ENCODE measurements at regions not wholly inside any gene's neighbourhood (a gene's known extent, or its start where the extent isn't known, plus 50 kb on each side); places are given as distances from the start of the nearest gene placed in this dataset.

DNA sequence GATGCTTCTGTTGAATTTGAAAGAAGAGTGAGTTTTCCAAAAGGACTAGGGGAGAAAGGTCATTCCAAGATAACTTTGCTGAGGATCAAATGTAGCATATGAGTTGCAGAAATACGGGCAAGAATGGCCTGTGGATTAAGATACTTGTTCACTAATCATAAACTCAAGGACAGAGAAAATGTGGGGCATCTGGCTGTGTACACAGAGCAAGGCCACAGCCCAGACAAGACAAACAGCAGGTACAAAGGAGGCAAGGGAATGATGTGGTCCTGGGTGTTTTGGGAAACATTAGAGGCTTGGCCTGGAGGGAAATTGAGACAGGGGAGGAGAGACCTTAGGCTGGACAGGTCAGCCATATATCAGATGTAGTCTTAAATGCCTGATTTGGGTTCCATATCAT is 254.8 kb downstream of the TTC32 start:
- no peaks in the 10 kb centered on the region for H3K9me3 ChIP-seq (ENCODE audit: control insufficient read depth in 2 of 2, insufficient read depth in 1 of 2, low read depth in 1 of 2, low read length in 1 of 2)
- no peak overlapping the region for H3K4me3 ChIP-seq (ENCODE audit: low read depth in 1 of 3, low read length in 3 of 3)
- 15 to 50% (median 22%) methylated on average over 1 of the region's 1 CpG for WGBS, 3 donors
- peaks cover 0 to 3% (median 0%) of the 10 kb centered on the region in 3 donors for H3K27me3 ChIP-seq (ENCODE audit: control insufficient read depth in 3 of 3, insufficient read depth in 3 of 3, low read length in 3 of 3)
- no peak for DNase-seq
- no peak overlapping the region for H3K27ac ChIP-seq (ENCODE audit: low read depth in 1 of 3, low read length in 2 of 3)
- no peaks in the 10 kb centered on the region for H3K4me1 ChIP-seq (ENCODE audit: control insufficient read depth in 3 of 3, insufficient read depth in 2 of 3, low read depth in 1 of 3, low read length in 2 of 3)
- no peak for FAIRE-seq
- H3K36me3 ChIP-seq (ENCODE audit: control insufficient read depth in 3 of 3, insufficient read depth in 2 of 3, low read depth in 1 of 3, low read length in 3 of 3) = no peaks in the 10 kb centered on the region

DNA sequence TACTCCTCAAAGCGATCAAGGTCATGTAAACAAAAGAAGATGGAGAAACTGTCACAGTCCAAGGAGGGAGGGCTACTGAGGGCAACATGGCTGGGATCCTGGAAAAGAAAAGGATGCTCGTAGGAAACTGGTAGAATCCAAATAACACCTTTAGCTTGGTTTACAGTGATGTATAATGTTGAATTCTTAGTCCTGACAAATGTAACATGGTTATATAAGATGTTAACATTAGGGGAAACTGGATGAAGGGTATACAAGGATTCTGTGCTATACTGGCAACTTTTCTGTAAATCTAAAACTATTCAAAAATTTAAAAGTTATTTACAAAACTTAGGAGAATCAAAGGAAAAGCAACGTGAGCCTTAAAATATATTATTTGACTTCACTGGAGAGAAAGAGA is 257.0 kb downstream of the TTC32 start:
- Histone ChIP-seq H3K27ac (ENCODE audit: low read depth in 1 of 3, low read length in 2 of 3) (no peak overlapping the region), H3K4me1 (ENCODE audit: control insufficient read depth in 3 of 3, insufficient read depth in 2 of 3, low read depth in 1 of 3, low read length in 2 of 3) (no peaks in the 10 kb centered on the region), H3K27me3 (ENCODE audit: control insufficient read depth in 3 of 3, insufficient read depth in 3 of 3, low read length in 3 of 3) (peaks cover 0 to under 1% (median 0%) of the 10 kb centered on the region in 3 donors), H3K36me3 (ENCODE audit: control insufficient read depth in 3 of 3, insufficient read depth in 2 of 3, low read depth in 1 of 3, low read length in 3 of 3) (no peaks in the 10 kb centered on the region), H3K4me3 (ENCODE audit: low read depth in 1 of 3, low read length in 3 of 3) (no peak overlapping the region), H3K9me3 (ENCODE audit: control insufficient read depth in 2 of 2, insufficient read depth in 1 of 2, low read depth in 1 of 2, low read length in 1 of 2) (no peaks in the 10 kb centered on the region)
- DNase-seq = no peak
- FAIRE-seq = no peak
- 75 to 86% (median 80%) methylated on average over 3 of the region's 3 CpGs for WGBS, 3 donors

- no peaks in the 10 kb centered on the region for H3K36me3 ChIP-seq (ENCODE audit: control insufficient read depth in 3 of 3, insufficient read depth in 2 of 3, low read depth in 1 of 3, low read length in 3 of 3)
- H3K4me3 ChIP-seq (ENCODE audit: low read depth in 1 of 3, low read length in 3 of 3) = no peak overlapping the region
- no peaks in the 10 kb centered on the region for H3K9me3 ChIP-seq (ENCODE audit: control insufficient read depth in 2 of 2, insufficient read depth in 1 of 2, low read depth in 1 of 2, low read length in 1 of 2)
- FAIRE-seq = no peak
- no peak overlapping the region for H3K27ac ChIP-seq (ENCODE audit: low read depth in 1 of 3, low read length in 2 of 3)
- no peak for DNase-seq
- 69 to 74% (median 72%) methylated on average over 3 of the region's 3 CpGs for WGBS, 3 donors
- H3K27me3 ChIP-seq (ENCODE audit: control insufficient read depth in 3 of 3, insufficient read depth in 3 of 3, low read length in 3 of 3) = no peaks in the 10 kb centered on the region
- no peaks in the 10 kb centered on the region for H3K4me1 ChIP-seq (ENCODE audit: control insufficient read depth in 3 of 3, insufficient read depth in 2 of 3, low read depth in 1 of 3, low read length in 2 of 3)
These were observed 258.7 kb downstream of the TTC32 start for GRCh38 chr2:19643117-19643518.

DNA sequence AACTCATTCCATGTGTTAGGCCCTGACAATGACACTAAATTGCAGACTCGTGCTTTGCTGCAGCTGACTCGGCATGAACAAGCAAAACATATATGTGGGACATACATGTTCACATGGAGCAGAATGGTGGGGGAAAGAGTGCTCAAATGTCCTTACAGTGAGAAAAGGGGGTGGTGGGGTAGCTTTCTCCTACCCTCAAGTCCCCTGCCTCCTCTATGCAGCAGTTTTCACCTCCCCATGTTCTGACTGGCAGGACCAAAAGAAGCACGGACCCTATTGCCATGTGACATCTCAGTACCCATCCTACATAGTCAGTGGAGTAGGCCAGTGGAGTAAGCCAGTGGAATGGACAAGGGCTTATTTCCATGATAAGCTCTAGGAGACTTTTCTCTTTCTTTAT is 259.3 kb downstream of the TTC32 start:
- Histone ChIP-seq H3K4me3 (ENCODE audit: low read depth in 1 of 3, low read length in 3 of 3) (no peak overlapping the region), H3K4me1 (ENCODE audit: control insufficient read depth in 3 of 3, insufficient read depth in 2 of 3, low read depth in 1 of 3, low read length in 2 of 3) (no peaks in the 10 kb centered on the region), H3K27ac (ENCODE audit: low read depth in 1 of 3, low read length in 2 of 3) (no peak overlapping the region), H3K27me3 (ENCODE audit: control insufficient read depth in 3 of 3, insufficient read depth in 3 of 3, low read length in 3 of 3) (no peaks in the 10 kb centered on the region), H3K36me3 (ENCODE audit: control insufficient read depth in 3 of 3, insufficient read depth in 2 of 3, low read depth in 1 of 3, low read length in 3 of 3) (no peaks in the 10 kb centered on the region), H3K9me3 (ENCODE audit: control insufficient read depth in 2 of 2, insufficient read depth in 1 of 2, low read depth in 1 of 2, low read length in 1 of 2) (no peaks in the 10 kb centered on the region)
- no peak for FAIRE-seq
- no peak for DNase-seq
- 83 to 93% (median 87%) methylated on average over 3 of the region's 3 CpGs for WGBS, 3 donors

GRCh38 chr2:19635951-19636510 is 265.8 kb downstream of the TTC32 start:
- H3K9me3 ChIP-seq (ENCODE audit: control insufficient read depth in 2 of 2, insufficient read depth in 1 of 2, low read depth in 1 of 2, low read length in 1 of 2) = no peaks in the 10 kb centered on the region
- 76 to 87% (median 79%) methylated on average over 8 of the region's 8 CpGs for WGBS, 3 donors
- H3K27me3 ChIP-seq (ENCODE audit: control insufficient read depth in 3 of 3, insufficient read depth in 3 of 3, low read length in 3 of 3) = no peaks in the 10 kb centered on the region
- no peaks in the 10 kb centered on the region for H3K4me1 ChIP-seq (ENCODE audit: control insufficient read depth in 3 of 3, insufficient read depth in 2 of 3, low read depth in 1 of 3, low read length in 2 of 3)
- FAIRE-seq = no peak
- no peak for DNase-seq
- no peaks in the 10 kb centered on the region for H3K36me3 ChIP-seq (ENCODE audit: control insufficient read depth in 3 of 3, insufficient read depth in 2 of 3, low read depth in 1 of 3, low read length in 3 of 3)
- no peak overlapping the region for H3K4me3 ChIP-seq (ENCODE audit: low read depth in 1 of 3, low read length in 3 of 3)
- no peak overlapping the region for H3K27ac ChIP-seq (ENCODE audit: low read depth in 1 of 3, low read length in 2 of 3)

- FAIRE-seq (no peak), DNase-seq (no peak)
- no peak overlapping the region for H3K27ac ChIP-seq (ENCODE audit: low read depth in 1 of 3, low read length in 2 of 3)
- no peaks in the 10 kb centered on the region for H3K27me3 ChIP-seq (ENCODE audit: control insufficient read depth in 3 of 3, insufficient read depth in 3 of 3, low read length in 3 of 3)
- H3K36me3 ChIP-seq (ENCODE audit: control insufficient read depth in 3 of 3, insufficient read depth in 2 of 3, low read depth in 1 of 3, low read length in 3 of 3) = no peaks in the 10 kb centered on the region
- no peak overlapping the region for H3K4me3 ChIP-seq (ENCODE audit: low read depth in 1 of 3, low read length in 3 of 3)
- no peaks in the 10 kb centered on the region for H3K9me3 ChIP-seq (ENCODE audit: control insufficient read depth in 2 of 2, insufficient read depth in 1 of 2, low read depth in 1 of 2, low read length in 1 of 2)
- 63 to 68% (median 66%) methylated on average over 5 of the region's 5 CpGs for WGBS, 3 donors
- H3K4me1 ChIP-seq (ENCODE audit: control insufficient read depth in 3 of 3, insufficient read depth in 2 of 3, low read depth in 1 of 3, low read length in 2 of 3) = no peaks in the 10 kb centered on the region
These were observed 269.3 kb downstream of the TTC32 start for GRCh38 chr2:19632403-19632991.

DNA sequence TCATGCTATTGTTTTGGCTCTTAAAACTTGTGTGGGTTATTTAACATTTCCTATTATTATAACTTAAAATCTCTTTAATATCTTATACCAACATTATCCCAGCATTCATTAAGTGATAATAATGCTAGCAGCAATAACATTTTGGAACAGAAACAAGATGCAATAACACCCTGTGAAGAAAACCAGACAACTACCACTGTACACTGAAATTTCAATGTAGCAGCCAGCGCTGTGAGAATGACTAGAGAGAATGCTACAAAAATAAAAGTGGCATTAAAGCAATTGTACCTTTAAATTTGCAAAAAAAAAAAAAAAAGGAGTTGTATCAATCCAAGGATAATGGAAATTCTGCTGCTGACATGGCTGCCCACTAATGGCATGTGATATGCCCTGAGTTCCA is 269.9 kb downstream of the TTC32 start:
- 84 to 96% (median 85%) methylated on average over 1 of the region's 1 CpG for WGBS, 3 donors
- FAIRE-seq = no peak
- no peak overlapping the region for H3K4me3 ChIP-seq (ENCODE audit: low read depth in 1 of 3, low read length in 3 of 3)

DNA sequence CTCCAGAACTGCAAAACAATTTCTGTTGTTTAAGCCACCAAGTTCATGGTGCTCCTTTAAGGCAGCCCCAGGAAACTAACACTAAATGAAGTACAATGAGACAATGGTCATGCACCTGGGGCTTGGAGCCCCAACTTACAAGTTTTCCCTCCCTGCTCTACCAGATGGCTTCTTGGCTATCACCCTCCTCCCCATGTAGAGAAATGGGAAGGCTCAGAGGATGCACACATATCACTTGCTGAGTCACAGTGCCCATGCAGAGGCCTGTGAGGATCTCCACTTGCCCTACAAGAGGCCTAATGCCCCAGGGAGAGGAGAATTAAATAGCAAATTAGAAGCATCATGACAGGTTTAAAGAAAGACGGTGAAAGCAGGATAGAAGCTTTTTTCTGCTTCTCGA is 270.9 kb downstream of the TTC32 start:
- H3K27me3 ChIP-seq (ENCODE audit: control insufficient read depth in 3 of 3, insufficient read depth in 3 of 3, low read length in 3 of 3) = no peaks in the 10 kb centered on the region
- 89 to 91% (median 89%) methylated on average over 2 of the region's 2 CpGs for WGBS, 3 donors
- H3K27ac ChIP-seq (ENCODE audit: low read depth in 1 of 3, low read length in 2 of 3) = no peak overlapping the region
- DNase-seq (no peak), FAIRE-seq (no peak)
- no peak overlapping the region for H3K4me3 ChIP-seq (ENCODE audit: low read depth in 1 of 3, low read length in 3 of 3)
- no peaks in the 10 kb centered on the region for H3K4me1 ChIP-seq (ENCODE audit: control insufficient read depth in 3 of 3, insufficient read depth in 2 of 3, low read depth in 1 of 3, low read length in 2 of 3)
- H3K9me3 ChIP-seq (ENCODE audit: control insufficient read depth in 2 of 2, insufficient read depth in 1 of 2, low read depth in 1 of 2, low read length in 1 of 2) = peaks cover 0 to 5% of the 10 kb centered on the region in 2 donors
- no peaks in the 10 kb centered on the region for H3K36me3 ChIP-seq (ENCODE audit: control insufficient read depth in 3 of 3, insufficient read depth in 2 of 3, low read depth in 1 of 3, low read length in 3 of 3)

More for the DNA sequence above, 269.9 kb downstream of the TTC32 start:
- H3K36me3 ChIP-seq (ENCODE audit: control insufficient read depth in 3 of 3, insufficient read depth in 2 of 3, low read depth in 1 of 3, low read length in 3 of 3) = no peaks in the 10 kb centered on the region
- H3K4me1 ChIP-seq (ENCODE audit: control insufficient read depth in 3 of 3, insufficient read depth in 2 of 3, low read depth in 1 of 3, low read length in 2 of 3) = no peaks in the 10 kb centered on the region
- no peak overlapping the region for H3K27ac ChIP-seq (ENCODE audit: low read depth in 1 of 3, low read length in 2 of 3)
- no peaks in the 10 kb centered on the region for H3K27me3 ChIP-seq (ENCODE audit: control insufficient read depth in 3 of 3, insufficient read depth in 3 of 3, low read length in 3 of 3)
- H3K9me3 ChIP-seq (ENCODE audit: control insufficient read depth in 2 of 2, insufficient read depth in 1 of 2, low read depth in 1 of 2, low read length in 1 of 2) = no peaks in the 10 kb centered on the region
- no peak for DNase-seq

DNA sequence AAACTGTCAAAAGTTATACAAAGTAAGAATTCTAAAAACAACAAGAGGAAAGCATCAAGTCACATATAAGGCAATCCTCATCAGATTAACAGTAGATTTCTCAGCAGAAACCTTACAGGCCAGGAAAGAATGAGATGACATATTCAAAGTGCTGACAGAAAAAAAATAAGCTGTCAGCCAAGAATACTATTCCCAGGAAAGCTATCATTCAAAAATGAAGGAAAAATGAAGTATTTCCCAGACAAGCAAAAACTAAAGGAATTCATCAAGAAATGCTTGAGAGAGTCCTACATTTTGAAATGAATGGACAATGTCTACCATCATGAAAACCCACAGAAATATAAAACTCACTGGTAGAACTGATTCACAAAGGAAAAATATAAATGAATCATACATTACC is 268.9 kb upstream of the OSR1 start:
- no peaks in the 10 kb centered on the region for H3K36me3 ChIP-seq (ENCODE audit: control insufficient read depth in 3 of 3, insufficient read depth in 2 of 3, low read depth in 1 of 3, low read length in 3 of 3)
- no peak overlapping the region for H3K27ac ChIP-seq (ENCODE audit: low read depth in 1 of 3, low read length in 2 of 3)
- H3K4me1 ChIP-seq (ENCODE audit: control insufficient read depth in 3 of 3, insufficient read depth in 2 of 3, low read depth in 1 of 3, low read length in 2 of 3) = no peaks in the 10 kb centered on the region
- no peaks in the 10 kb centered on the region for H3K27me3 ChIP-seq (ENCODE audit: control insufficient read depth in 3 of 3, insufficient read depth in 3 of 3, low read length in 3 of 3)
- H3K9me3 ChIP-seq (ENCODE audit: control insufficient read depth in 2 of 2, insufficient read depth in 1 of 2, low read depth in 1 of 2, low read length in 1 of 2) = peaks cover 0 to 6% of the 10 kb centered on the region in 2 donors
- DNase-seq = no peak
- no peak for FAIRE-seq
- H3K4me3 ChIP-seq (ENCODE audit: low read depth in 1 of 3, low read length in 3 of 3) = no peak overlapping the region
